ENCODE measurements at regions not wholly inside any gene's neighbourhood (a gene's known extent, or its start where the extent isn't known, plus 50 kb on each side); places are given as distances from the start of the nearest gene placed in this dataset.

DNA sequence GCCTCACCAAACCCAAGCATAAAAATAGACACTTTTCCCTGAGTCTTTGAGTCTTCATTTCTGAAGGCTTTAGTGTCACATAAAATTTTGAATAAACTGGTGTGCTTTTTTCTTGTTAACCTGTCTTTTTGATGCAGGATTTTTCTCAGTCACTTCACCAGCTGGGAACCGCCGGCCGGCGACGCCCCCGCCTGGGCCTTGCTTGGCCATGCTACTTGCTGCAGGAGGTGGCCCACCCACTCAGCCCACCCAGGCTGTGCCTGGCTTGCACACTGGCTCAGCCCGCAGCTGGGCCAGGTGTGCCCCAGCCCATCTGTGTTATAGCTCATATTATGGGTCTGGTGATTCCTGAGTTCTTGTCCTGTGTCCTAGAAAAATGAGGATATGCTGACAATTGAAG, 247.4 kb upstream of the CACNA2D1 start:
- no peak for DNase-seq (ENCODE audit: low read depth in 2 of 2)
- Histone ChIP-seq H3K9me3 (ENCODE audit: control insufficient read depth, insufficient read depth, low read depth, low read length) (no peaks in the 10 kb centered on the region), H3K27ac (ENCODE audit: insufficient read depth, low read length) (no peak overlapping the region), H3K9ac (ENCODE audit: insufficient read depth, low read length) (no peak overlapping the region), H3K79me2 (ENCODE audit: control insufficient read depth, insufficient read depth, low read length) (no peaks in the 10 kb centered on the region), H3K36me3 (ENCODE audit: control insufficient read depth, insufficient read depth, low read length) (no peaks in the 10 kb centered on the region), H2AFZ (ENCODE audit: low read length) (no peak overlapping the region), H3K27me3 (ENCODE audit: control insufficient read depth, insufficient read depth, low read length) (no peaks in the 10 kb centered on the region), H4K20me1 (ENCODE audit: control insufficient read depth, extremely low read depth, insufficient read depth, low read length) (no peaks in the 10 kb centered on the region), H3K4me1 (ENCODE audit: control insufficient read depth, extremely low read depth, insufficient read depth, low read length) (no peaks in the 10 kb centered on the region), H3K4me3 (replicated peaks in 1 of 4; ENCODE audit: control extremely low read depth in 1 of 4, insufficient read depth in 1 of 4, low read depth in 3 of 4, low read length in 4 of 4) (no peak overlapping the region), H3K4me2 (ENCODE audit: extremely low read depth, insufficient read depth, low read length) (no peak overlapping the region)
- TF ChIP-seq, protein P1, sequence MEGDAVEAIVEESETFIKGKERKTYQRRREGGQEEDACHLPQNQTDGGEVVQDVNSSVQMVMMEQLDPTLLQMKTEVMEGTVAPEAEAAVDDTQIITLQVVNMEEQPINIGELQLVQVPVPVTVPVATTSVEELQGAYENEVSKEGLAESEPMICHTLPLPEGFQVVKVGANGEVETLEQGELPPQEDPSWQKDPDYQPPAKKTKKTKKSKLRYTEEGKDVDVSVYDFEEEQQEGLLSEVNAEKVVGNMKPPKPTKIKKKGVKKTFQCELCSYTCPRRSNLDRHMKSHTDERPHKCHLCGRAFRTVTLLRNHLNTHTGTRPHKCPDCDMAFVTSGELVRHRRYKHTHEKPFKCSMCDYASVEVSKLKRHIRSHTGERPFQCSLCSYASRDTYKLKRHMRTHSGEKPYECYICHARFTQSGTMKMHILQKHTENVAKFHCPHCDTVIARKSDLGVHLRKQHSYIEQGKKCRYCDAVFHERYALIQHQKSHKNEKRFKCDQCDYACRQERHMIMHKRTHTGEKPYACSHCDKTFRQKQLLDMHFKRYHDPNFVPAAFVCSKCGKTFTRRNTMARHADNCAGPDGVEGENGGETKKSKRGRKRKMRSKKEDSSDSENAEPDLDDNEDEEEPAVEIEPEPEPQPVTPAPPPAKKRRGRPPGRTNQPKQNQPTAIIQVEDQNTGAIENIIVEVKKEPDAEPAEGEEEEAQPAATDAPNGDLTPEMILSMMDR (conservative IDR thresholded peaks at IDR 0.05 in 1 of 2, IDR thresholded peaks at IDR 0.05 in 1 of 2; ENCODE audit: low read depth in 1 of 2, low read length in 2 of 2) = no peak
- no peak for TF ChIP-seq EZH2 (IDR thresholded peaks at IDR 0.05; ENCODE audit: low read length, missing control alignments)

DNA sequence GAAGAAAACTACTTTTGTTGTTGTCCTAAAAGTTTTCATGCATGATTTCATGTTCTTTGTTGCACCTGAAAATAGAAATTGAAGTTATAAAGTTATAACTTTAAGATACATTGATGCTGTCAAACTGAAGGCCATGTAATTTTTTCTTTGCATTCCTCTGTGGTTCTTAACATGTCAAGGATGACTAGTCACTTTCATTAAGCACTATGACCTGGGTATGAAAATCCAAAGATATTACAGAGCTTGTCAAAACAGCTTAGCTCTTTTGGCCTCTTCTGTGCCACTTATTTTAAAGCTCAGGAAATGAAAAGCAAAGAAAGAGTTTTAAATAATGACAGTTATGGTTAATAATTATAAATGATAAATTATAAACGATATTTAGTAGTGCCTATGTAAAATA, 241.6 kb upstream of the CACNA2D1 start:
- Histone ChIP-seq H4K20me1 (ENCODE audit: control insufficient read depth, extremely low read depth, insufficient read depth, low read length) (no peaks in the 10 kb centered on the region), H3K36me3 (ENCODE audit: control insufficient read depth, insufficient read depth, low read length) (no peaks in the 10 kb centered on the region), H3K4me2 (ENCODE audit: extremely low read depth, insufficient read depth, low read length) (no peak overlapping the region), H3K4me3 (replicated peaks in 1 of 4; ENCODE audit: control extremely low read depth in 1 of 4, insufficient read depth in 1 of 4, low read depth in 3 of 4, low read length in 4 of 4) (no peak overlapping the region), H3K9me3 (ENCODE audit: control insufficient read depth, insufficient read depth, low read depth, low read length) (no peaks in the 10 kb centered on the region), H3K79me2 (ENCODE audit: control insufficient read depth, insufficient read depth, low read length) (no peaks in the 10 kb centered on the region), H3K9ac (ENCODE audit: insufficient read depth, low read length) (no peak overlapping the region), H2AFZ (ENCODE audit: low read length) (no peak overlapping the region), H3K27ac (ENCODE audit: insufficient read depth, low read length) (no peak overlapping the region), H3K4me1 (ENCODE audit: control insufficient read depth, extremely low read depth, insufficient read depth, low read length) (no peaks in the 10 kb centered on the region), H3K27me3 (ENCODE audit: control insufficient read depth, insufficient read depth, low read length) (no peaks in the 10 kb centered on the region)
- TF ChIP-seq EZH2 (IDR thresholded peaks at IDR 0.05; ENCODE audit: low read length, missing control alignments) = no peak
- DNase-seq (ENCODE audit: low read depth in 2 of 2) = peak in 1 of 2 donors; percentile 12

DNA sequence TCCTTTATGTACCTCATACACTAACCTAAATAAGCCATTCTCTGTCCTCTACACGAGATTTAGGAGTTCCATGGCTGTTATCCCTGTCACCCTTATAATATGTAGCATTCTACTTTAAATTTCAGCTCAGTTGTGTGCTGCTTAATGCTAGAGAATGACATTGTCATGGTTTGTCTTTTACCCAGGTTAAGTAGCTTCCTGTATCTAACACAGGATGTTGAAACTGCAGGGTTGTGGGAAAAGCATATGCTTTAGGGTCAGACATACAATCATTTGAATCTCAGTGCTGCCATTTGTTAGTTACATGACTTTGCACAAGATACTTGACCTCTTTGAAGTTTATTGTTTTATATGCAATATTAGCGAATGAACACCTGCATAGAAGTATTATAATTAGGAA, 235.1 kb upstream of the CACNA2D1 start:
- TF ChIP-seq, protein P1 (conservative IDR thresholded peaks at IDR 0.05 in 1 of 2, IDR thresholded peaks at IDR 0.05 in 1 of 2; ENCODE audit: low read depth in 1 of 2, low read length in 2 of 2) = no peak
- no peak for TF ChIP-seq EZH2 (IDR thresholded peaks at IDR 0.05; ENCODE audit: low read length, missing control alignments)
- Histone ChIP-seq H3K4me3 (replicated peaks in 1 of 4; ENCODE audit: control extremely low read depth in 1 of 4, insufficient read depth in 1 of 4, low read depth in 3 of 4, low read length in 4 of 4) (no peak overlapping the region), H3K9me3 (ENCODE audit: control insufficient read depth, insufficient read depth, low read depth, low read length) (no peaks in the 10 kb centered on the region), H3K27ac (ENCODE audit: insufficient read depth, low read length) (no peak overlapping the region), H3K27me3 (ENCODE audit: control insufficient read depth, insufficient read depth, low read length) (no peaks in the 10 kb centered on the region), H3K36me3 (ENCODE audit: control insufficient read depth, insufficient read depth, low read length) (no peaks in the 10 kb centered on the region), H3K4me1 (ENCODE audit: control insufficient read depth, extremely low read depth, insufficient read depth, low read length) (peaks cover 5% of the 10 kb centered on the region), H3K79me2 (ENCODE audit: control insufficient read depth, insufficient read depth, low read length) (no peaks in the 10 kb centered on the region), H3K9ac (ENCODE audit: insufficient read depth, low read length) (no peak overlapping the region), H3K4me2 (ENCODE audit: extremely low read depth, insufficient read depth, low read length) (no peak overlapping the region), H4K20me1 (ENCODE audit: control insufficient read depth, extremely low read depth, insufficient read depth, low read length) (no peaks in the 10 kb centered on the region), H2AFZ (ENCODE audit: low read length) (no peak overlapping the region)
- no peak for DNase-seq (ENCODE audit: low read depth in 2 of 2)

Data from fibroblast of lung (primary cell).